Stromal cell of bone marrow (primary cell): ENCODE measurements at regions not wholly inside any gene's neighbourhood (a gene's known extent, or its start where the extent isn't known, plus 50 kb on each side); places are given as distances from the start of the nearest gene placed in this dataset.
"Not testable (repeated sequence)": the region's sequence is repeated elsewhere in the genome, so short reads cannot be mapped to it uniquely, and the experiment has no call there.

Source experiments
- DNase-seq: peaks from one replicate; pipeline ENCODE4 v3.0.0-alpha.2; 2012; ENCODE audit warnings: low read depth

DNA sequence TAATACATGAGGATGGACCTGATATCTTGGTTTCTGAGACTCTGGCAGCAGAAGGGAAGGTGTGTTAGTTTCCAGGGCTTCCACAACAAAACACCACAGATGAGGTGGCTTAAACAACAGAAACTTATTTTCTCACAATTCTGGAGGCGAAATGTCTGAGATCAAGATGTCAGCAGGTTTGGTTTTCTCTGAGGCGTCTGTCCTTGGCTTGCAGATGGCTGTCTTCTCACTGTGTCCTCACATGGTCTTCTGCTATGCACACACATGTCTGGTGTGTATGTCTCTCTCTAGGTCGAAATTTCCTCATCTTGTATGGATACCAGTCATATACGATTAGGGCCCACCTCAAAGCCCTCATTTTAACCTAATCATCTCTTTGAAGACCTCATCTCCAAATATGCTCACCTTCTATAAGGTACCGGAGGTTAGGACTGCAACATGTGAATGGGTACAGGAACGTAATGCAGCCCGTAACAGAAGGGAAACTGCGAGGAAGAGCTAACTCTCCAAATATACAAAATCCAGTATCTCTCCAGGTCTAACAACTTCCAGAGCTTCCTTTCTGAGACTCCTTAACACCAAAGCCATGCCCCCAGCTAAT lies 139.8 kb upstream of the SMARCA2 start:
- no peak for DNase-seq

DNA sequence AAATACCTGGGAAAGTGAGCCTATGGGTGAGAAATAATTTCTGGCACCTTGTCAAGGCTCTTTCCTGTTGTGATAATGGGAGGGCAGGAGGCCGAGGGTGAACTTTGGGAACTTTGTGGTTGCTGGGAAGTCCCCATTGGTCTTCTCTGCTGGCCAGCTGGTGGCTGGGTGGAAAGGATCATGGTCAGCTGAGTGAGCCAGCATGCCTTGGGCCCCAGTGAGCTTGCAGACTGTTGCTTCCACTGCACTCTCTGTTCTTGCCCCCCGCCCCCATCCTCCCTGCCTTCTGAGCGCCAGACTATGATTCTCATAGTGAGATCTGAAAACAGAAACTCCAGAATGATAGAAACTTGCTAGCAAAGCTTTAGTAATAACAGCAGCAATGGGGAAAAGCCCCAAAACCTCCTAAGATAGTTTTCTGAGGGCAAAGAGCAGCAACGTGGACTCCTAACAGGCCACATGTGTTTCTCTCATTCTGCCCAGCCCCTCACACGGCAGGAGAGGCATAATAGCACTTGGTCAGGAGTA lies 139.2 kb upstream of the SMARCA2 start:
- no peak for DNase-seq

DNA sequence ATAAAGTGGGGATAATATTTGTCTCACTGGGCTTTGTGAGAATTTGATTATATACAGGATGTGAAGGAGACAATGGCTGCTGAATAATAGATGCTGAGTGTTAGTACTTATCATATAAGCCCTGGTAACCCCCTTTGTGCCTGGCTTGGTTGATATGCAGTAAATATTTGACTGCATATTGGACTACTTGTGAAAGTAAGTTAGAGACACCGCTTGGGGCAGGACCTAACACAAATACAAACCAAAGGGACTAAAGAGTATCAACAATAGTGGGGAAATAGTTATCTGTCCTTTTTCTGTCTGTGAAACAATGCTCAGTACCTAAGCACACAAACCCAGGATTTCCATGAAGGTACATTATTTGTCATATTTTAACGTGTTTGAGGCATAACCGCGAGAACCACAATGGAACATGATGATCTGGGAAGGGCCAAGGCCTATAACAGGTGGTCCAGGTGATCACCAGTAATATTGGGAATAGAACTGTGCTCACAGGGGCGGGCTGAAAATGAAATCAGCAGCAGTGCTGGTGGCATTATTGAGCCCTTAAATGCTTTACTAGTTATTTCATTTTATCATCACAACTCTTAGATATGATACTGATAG lies 138.2 kb upstream of the SMARCA2 start:
- DNase-seq = no peak

DNA sequence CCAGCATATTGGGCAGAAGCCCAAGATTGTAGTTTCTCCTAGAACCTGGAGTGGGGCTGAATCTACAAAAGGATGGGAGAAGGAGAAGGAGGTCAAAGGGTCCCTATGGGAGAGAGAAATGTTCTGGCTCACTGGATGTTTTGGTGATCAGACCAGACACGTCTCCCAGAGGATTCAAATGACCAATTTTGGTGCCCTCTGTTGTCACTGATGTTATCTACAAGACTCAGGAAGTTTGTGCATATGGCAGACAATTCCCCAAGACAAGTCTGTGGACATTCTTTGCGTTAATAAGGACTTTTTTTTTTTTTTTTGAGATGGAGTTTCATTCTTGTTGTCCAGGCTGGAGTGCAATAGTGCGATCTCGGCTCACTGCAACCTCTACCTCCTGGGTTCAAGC lies 137.2 kb upstream of the SMARCA2 start:
- DNase-seq = no peak

DNA sequence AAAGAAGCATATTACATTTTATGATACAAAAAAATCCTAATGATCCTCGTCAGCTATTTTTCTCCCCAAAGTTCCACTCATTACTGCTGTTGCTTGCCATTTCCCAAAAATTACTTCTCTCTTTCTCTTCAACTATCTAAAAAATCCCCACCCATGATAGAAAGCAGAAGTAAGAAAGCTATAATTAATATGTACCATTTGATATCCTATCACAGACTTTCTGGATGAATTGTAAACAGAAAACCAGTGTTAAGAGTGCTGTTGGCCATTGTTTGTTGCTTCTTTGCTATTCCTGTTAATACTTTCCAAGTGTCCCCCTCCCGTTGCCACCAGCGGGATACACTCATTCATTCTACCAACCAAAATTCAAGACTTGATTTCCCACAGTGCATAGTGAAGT lies 136.3 kb upstream of the SMARCA2 start:
- DNase-seq = no peak

DNA sequence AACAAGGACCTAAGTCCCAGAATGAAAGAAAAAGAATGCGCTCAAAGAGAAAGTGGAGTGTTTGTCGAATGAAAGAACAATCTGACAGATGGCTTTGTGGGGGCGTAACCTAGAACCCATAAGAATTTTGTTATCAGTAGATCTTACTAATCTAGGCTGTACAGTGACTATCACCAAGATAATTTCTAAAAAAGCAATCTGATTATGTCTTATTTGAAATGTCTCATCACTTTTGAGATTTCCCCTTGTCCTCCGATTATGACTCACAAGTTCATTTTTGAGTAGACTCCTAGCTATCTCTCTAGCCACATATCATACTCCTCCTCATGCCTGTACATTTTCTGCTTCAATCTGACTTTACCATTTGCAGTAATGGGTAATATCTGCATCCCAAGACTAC lies 135.6 kb upstream of the SMARCA2 start:
- DNase-seq = no peak

DNA sequence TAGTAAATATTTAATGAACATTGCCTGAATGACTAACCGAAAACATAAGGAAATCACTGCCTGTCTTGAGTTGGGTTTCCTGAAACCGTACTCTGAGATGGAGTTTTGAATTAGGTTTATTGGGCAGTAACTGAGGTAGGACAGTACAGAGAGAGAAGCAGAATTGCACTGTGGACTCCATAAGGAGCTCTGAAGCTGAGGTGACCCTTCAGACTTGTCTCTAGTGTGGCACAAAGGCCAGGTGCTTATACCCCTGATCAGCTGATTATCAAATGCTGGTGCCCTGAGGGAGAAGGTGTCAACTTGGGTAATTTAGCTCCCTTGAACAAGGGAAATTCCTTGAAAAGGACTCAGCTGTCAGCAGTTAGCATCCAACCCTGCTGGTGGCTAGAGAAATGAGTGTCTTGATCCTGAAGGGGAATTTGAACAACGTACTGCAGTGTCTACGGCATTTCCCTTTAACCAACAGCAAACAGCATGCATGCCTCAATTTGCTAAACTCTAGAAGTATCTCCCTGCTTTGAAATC lies 135.0 kb upstream of the SMARCA2 start:
- no peak for DNase-seq

DNA sequence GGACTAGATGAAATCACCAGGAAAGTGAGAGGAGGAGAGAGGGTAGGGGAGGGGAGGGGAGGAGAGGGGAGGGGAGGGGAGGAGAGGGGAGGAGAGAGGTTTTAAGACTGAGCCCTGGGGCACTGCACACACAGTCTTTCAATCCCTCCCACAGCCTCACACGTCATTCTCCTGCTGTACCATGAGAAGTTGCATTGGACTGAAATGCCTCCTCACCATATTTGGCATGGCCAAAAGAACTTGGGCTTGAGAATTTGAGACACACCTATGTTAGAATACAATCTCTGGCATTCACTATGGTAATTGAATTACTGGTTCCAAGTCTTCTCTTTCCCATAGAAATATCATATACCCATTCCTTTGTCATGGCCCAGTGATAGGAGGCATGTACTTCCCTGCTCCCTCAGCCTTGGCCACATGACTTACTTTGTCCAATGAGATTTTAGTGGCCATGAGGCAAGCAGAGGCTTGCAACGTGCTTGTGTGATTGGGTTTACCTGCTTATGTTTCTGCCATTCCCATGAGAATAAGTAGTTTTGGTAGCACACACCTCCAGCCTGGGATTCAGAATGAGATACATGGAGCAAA lies 133.3 kb upstream of the SMARCA2 start:
- no peak for DNase-seq

DNA sequence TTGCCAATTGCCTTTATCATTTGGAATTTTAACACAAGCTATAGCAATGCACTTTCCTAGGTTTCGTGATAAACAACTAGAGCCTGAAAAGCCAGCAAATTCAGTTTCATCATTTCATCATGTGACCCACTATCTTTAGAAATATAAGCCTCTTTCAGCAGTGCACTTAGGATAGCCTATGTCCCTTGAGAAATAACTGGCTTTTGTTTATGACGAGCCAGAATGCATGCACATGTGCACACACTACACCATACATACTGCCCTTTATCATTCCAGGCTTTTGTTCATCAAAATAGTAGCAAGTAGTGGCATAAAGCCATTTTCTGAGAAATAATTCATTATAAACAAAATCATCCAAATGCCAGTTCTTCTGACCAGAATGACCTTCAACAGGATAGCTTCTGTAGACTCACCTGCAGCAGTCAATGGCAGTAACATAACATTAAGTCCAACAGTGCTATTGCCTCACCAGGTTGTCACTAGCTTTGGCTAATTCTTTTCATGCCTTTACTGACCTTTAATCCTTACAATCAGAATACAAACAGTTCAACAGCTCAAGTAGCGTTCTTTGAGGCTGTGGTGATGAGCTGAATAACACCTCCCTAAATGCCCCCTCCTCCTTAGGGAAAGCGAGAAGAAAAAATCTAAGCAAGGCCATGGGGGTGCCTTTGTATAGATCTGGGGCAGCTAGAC lies 132.3 kb upstream of the SMARCA2 start:
- no peak for DNase-seq

DNA sequence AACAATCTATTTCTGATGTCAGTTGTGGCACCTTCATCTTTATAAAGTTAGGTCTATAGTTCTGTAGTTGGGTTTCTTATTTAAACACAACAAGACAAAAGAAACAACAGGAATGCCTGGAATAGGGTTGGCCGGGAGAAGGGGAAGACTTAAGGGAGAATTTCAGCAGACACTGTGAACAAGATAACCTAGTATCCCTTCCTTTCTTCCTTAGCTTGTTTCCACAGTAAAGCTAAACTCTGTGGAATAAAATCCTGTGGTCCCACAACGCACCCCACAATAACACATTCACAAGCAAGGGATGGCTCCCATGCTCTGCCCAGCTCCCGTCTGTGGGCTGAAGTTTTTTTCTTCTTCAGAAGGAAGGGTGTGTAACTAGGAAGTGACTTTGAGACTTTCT lies 124.9 kb upstream of the SMARCA2 start:
- no peak for DNase-seq

DNA sequence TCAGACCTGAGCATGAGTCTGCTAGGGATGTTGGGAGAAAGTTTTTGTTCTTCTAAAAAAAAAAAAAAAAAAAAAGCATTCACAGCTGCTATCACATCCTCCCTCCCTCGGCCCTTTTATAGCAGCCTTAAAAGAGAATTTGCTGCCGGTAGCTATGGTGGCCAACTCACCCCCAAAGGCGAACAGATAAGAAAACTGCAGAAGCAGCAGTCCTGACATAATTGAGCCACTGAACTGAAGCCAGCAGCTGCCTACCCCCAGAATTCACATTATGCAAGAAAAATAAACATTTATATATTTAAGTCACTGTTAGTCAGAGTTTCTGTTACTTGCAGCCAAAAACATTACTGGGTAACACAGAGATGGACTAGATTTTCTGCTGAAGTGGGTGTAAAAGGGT lies 124.3 kb upstream of the SMARCA2 start:
- DNase-seq = no peak

DNA sequence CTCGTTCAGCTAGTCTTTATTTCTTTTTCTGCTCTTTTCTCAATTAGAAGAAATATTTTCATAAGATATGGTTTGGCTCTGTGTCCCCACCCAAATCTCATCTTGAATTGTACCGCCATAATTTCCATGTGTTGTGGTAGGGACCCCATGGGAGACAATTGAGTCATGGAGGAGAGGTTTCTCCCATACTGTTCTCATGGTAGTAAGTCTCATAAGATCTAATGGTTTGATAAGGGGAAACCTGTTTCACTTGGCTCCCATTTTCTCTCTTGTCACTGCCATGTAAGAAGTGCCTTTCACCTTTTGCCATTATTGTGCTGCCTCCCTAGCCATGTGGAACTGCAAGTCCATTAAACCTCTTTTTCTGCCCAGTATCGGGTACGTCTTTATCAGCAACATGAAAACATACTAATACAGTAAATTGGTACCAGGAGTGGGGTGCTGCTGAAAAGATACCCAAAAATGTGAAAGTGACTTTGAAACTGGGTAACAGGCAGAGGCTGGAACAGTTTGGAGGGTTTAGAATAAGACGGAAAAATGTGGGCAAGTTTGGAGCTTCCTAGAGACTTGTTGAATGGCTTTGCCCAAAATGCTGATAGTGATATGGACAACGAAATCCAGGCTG lies 112.0 kb upstream of the SMARCA2 start:
- not testable (repeated sequence) for DNase-seq

DNA sequence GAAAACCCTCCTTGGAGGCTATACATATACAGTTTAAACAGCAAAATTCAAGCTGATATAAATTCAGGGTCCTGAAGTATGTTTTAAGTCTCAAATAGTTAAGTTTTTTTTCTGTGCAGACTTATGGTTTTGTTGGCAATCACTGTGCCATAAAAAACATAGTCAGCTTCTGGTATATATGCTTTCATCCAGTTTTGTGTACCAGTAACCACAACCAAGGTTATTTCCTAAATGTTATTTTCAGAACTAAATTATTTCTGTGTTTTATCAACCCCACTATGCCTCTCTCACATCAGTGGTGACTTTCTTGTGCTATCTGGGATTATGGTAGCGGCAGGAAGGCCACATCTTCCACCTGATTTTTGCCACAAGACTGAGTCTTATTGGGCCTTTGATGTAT lies 107.7 kb upstream of the SMARCA2 start:
- no peak for DNase-seq

DNA sequence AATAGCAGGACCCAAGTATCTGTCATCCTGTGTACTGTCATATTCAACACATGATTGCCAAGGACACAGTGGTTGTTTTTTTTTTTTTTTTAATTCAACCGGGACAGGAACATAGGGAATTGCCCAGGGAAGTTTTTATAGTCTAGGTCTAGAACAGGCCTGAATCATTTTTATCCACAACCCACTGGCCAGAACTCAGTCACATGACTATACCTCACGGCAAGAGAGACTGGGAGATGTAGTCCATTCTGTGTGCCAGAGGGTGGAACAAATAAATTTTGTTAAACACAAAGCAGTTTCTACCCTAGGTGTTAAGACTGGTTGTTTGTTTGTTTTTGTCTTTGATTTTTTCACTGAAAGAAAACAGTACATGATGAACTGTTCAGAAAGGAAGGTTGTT lies 105.8 kb upstream of the SMARCA2 start:
- no peak for DNase-seq

DNA sequence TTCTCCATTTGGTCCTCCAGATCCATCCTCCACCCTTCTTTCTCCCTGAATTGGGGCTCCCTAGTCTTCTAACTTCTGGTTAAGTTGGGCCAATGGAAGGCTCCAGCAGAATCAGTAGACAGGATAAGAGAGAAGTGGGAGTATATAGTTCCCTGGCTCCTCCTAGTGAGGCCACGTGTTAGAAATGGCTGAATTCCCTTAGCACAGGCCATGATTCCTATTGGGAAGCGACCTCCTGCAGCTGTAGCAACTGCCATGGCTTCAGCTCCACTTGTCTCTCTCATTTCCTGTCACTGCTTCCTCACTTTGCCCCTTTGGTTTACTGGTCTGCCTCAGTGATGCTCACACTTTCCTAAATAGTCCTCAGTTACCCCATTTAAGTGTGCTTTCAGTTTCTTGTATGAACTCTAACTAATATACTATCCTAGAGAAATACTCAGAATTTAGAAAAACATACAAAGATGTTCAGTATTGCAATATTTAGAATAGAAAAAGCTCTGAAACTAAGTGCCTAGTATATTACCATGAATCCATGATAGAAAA lies 104.8 kb upstream of the SMARCA2 start:
- DNase-seq = no peak

DNA sequence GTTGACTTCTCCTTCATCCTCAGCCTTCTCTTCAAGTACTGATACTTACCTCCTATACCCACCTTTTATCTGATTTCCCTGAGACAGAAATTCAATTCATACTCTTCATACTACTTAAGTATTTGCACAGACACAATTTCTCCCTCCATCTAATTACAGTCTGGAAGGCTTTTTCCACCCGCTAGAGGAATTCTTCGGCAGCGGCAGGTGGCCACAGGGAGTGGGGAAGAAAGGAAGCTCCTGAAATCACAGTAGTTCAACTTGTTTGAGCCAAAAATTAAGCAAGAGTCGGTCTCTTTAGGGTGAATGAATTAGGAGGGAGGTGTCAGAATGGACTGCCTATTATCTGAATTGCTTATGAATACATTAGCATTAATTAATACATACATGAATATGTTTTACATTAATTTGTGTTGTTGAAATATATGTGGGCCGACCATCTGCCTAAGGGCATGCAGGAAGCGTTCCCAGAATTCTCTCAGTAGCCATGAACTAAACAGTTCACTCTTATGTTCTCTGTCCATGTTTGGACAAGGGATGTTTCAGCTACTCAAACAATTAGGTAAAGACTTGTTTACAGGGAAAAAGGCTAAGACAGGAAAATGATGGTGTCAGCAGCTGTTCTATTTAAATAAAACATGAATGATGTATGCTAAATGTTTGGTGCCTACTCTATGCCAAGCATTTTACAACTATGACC lies 101.4 kb upstream of the SMARCA2 start:
- no peak for DNase-seq

DNA sequence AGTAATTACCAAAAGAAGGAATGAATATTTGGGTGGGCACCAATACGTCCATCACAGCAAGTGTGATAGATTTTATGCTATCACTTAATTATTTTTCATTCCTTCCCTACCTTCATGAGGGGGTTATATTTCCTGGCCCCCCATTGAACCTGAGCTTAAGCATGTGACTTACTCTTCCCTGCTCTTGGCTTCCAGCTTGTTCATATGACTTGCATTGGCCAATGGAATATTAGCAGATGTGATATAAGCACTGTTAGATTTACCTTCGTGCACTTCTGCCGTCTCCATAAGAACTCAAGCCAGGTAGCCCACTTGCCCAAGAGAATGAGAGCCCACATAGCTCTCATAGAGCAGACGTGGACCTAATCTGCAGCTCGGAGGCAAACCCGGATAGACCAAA lies 99.1 kb upstream of the SMARCA2 start:
- DNase-seq = no peak

DNA sequence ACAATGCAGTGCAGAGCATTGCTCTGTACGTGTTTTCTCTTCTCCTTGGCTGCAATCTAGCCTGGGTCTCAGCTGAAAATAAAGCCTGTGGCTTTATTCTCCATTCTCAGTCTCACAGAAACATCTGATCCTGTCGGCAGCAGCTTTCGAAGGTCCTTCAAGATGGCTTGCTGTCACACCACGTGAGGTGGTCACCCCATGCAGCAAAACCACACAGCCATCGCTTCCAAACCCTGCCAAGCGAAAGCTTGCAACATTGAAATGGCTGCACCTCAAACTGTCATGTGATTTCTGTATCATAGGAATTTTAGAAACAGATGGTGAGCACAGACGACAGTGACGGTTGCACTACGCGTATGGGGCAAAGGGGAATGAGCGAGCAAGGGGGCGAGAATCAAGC lies 98.5 kb upstream of the SMARCA2 start:
- DNase-seq = no peak

DNA sequence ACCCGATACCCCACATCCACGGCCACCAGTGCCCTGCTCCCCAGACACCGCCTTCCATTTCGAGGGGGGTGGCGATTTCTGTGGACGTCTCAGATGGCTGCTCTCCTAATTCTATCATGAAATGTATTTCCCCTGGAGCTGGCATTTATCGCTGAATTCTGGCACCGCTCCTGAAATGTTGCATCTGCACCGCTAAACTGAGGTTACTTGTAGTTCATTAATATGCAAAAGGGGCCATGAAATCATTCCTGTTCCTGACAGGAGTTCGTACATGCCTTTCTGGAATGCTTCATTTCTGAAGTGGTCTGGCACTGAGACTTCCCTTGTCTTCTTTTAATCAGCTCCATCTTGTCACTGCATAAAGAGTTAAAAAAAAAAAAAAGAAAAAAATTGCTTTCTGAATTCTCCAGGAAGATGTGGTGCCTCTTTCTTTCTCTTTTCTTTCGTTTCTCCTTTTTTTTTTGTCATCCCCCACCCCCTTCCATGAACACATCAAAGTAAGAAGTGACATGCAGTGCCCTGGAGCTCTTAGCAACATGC lies 97.7 kb upstream of the SMARCA2 start:
- DNase-seq = no peak

DNA sequence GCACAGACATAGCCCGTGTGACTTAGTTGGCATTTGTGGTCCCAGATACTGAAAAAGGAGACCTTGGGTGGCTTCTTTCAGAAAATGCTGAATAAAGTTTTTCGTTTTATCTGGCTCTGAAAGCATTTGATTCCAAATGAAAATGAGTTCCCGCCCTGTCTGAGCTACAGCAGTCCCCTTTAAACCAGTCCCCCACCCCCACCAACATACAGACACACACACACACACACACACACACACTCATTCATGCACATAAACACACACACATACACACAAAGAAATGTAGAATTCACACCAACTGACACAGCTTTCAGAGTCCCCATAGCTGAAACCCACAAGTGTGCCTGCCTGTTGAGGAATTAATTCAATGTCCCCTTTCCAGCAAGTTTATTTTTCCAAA lies 97.0 kb upstream of the SMARCA2 start:
- DNase-seq = no peak

DNA sequence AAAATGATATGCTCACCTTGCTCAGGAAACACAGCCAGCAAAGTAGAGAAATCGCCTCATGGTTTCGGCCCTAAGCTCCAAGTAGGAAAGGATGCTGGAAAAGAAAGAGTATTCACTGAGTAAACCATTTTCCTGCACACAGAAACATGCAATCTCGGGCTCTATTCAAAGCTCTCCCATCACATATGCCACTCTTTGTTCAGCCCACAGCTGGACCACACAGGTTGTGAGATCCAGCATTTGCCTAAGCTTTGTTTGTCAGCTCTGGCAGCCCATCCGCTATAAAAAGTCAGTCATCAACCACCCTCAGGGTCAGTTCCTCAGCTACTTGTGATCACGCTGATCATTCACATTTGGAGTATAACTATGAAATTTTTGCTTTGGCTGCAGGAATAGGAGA lies 96.5 kb upstream of the SMARCA2 start:
- no peak for DNase-seq
